Effector CD8-positive, alpha-beta T cell (primary cell): ENCODE measurements at regions not wholly inside any gene's neighbourhood (a gene's known extent, or its start where the extent isn't known, plus 50 kb on each side); places are given as distances from the start of the nearest gene placed in this dataset.
"Not testable (repeated sequence)": the region's sequence is repeated elsewhere in the genome, so short reads cannot be mapped to it uniquely, and the experiment has no call there.

Experiments
- DNase-seq: peaks from one replicate; lab custom pipeline; 2025; lab: John Stamatoyannopoulos, UW

- no peak for DNase-seq
Observed at GRCh38 chr7:106345421-106346166, 60.8 kb upstream of the NAMPT start.

GRCh38 chr7:106344861-106345260 lies 60.1 kb upstream of the NAMPT start:
- no peak for DNase-seq

GRCh38 chr7:106344211-106344610 lies 59.4 kb upstream of the NAMPT start:
- no peak for DNase-seq

GRCh38 chr7:106342049-106342448 lies 57.3 kb upstream of the NAMPT start:
- not testable (repeated sequence) for DNase-seq

GRCh38 chr7:106340247-106340596 lies 55.4 kb upstream of the NAMPT start:
- DNase-seq: not testable (repeated sequence)

GRCh38 chr7:106339513-106340246 lies 54.9 kb upstream of the NAMPT start:
- no peak for DNase-seq

- no peak for DNase-seq
Observed at GRCh38 chr7:106337754-106338153, 53.0 kb upstream of the NAMPT start.

- DNase-seq: no peak
Observed at GRCh38 chr7:106335814-106336213, 51.0 kb upstream of the NAMPT start.
